Epidermal melanocyte (primary cell): ENCODE measurements at regions not wholly inside any gene's neighbourhood (a gene's known extent, or its start where the extent isn't known, plus 50 kb on each side); places are given as distances from the start of the nearest gene placed in this dataset.
"Not testable (repeated sequence)": the region's sequence is repeated elsewhere in the genome, so short reads cannot be mapped to it uniquely, and the experiment has no call there.

ENCODE experiments used
- DNase-seq: peaks from one replicate; pipeline ENCODE4 v3.0.0; 2011; ENCODE audit warnings: low spot score; ENCODE audit not compliant: insufficient read length

GRCh38 chr6:158920311-158920905 lies 79.6 kb downstream of the RSPH3 start:
- no peak for DNase-seq

- DNase-seq = no peak
Observed at GRCh38 chr6:158919865-158920264, 80.1 kb downstream of the RSPH3 start.

- DNase-seq = no peak
Observed at GRCh38 chr6:158916617-158917016, 83.4 kb downstream of the RSPH3 start.

DNA sequence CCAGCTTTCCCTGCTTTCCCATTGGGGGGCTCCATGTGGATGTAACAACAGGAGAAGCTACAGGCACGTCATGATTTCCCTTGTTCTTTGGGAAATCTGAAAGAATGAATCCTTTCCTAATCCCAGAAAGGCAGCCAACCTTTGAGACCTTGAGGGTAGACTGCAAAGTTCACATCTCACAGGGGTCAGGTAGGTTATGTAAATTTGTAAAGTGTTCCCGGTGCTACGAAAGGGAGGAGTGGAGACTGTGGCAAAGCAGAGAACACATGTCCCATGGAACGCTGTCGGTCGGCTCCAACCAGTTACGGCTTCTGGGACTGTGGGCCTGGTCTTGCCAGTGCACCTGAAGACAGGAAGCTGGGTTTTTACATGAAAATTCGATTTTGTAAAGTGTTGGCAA lies 85.1 kb downstream of the RSPH3 start:
- no peak for DNase-seq

DNA sequence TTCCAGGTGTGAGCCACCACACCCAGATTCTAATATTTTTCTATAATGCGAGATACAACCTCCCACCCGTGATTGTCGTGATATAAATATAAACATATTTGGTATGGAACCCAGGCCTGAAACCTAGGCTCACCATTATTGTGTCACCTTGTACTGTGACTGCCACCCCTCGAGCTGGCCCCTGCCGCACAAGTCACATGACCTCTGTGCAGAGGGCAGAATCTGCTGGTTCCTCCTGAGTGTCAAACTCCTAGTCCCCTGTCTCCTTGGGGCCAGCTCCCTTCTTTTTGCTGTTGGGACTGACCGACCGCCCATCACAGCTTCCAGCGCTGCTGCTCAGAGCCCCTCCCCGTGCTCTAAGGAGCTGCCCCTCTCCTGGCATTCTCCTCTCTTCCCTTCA lies 86.4 kb downstream of the RSPH3 start:
- DNase-seq = no peak

GRCh38 chr6:158912655-158913054 lies 87.3 kb downstream of the RSPH3 start:
- DNase-seq = no peak

GRCh38 chr6:158911746-158912480 lies 88.1 kb downstream of the RSPH3 start:
- DNase-seq = no peak

GRCh38 chr6:158910484-158911440 lies 89.2 kb downstream of the RSPH3 start:
- DNase-seq = no peak

- no peak for DNase-seq
Observed at GRCh38 chr6:158909938-158910337, 90.1 kb downstream of the RSPH3 start.

DNA sequence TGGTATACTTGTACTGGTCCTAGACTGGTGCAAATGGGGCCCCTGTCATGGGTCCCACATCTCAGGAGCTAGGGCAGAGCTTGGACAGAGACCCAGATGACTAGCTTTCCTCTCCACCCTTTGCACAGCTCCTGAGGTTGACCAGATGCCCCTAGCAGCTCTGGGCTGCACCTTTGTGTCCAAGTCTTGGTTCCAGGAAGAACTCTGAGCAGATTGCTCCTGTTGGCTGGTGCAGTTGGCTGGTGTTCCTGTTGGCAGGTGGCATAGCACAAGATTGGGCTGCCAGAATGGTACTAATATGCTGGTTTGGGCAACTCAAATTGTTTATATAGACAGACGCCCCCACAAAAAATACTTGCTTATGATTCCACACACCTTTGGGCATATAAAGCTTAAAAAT lies 89.4 kb upstream of the EZR start:
- DNase-seq = no peak

DNA sequence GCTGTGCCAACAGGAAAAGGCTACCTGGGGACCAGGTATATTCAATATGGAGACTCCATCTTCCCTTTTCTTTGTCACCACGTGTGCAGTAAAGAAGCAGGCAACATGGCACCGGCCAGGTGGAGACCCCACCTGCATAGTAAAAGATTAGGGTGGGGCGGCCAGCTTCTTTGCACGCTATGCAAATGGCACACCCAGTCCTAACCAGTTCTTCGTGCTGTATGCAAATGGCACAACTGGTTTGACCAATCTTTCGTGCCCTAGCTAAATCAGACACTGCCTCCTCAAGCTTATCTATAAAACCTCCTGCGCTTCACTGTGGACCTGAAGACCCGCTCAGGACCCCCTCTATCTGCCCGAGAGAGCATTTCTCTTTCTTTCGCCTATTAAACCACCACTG lies 88.8 kb upstream of the EZR start:
- no peak for DNase-seq

DNA sequence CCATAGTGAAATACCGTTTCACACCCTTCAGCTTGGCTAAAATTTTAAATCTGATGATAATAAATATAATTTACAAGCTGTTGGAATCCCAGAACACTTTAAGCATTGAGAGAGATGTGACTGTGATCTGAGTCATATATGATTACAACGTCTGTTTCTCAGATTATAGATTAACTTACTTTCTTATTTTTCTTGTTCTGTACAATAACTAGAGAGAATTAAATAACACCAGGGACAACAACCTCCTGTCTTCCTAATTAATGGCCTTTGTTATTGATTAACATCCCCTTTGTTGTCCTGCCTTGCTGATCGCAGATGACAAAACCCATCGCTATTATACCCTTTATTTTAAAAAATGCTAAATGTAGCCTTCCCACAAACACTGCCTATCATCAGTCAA lies 87.8 kb upstream of the EZR start:
- DNase-seq = no peak

DNA sequence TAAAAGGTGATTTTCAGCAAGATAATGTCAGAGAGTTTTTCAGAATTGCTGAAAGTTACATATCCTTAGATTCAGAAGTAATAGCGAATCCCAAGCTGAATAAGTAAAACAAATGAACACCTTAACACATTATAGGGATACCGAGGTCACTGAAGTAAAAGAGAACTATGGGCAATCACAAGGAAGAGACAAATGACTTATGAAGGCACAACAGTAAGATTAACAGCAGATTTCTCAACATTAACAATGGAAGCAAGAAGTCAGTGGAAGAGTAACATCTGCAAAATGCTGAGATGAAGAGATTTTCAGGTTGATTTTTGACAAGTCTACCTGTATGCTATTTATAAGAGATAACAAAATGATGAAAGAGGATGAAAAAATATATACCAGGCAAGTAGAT lies 86.1 kb upstream of the EZR start:
- no peak for DNase-seq

GRCh38 chr6:158903801-158904200 lies 84.6 kb upstream of the EZR start:
- no peak for DNase-seq

DNA sequence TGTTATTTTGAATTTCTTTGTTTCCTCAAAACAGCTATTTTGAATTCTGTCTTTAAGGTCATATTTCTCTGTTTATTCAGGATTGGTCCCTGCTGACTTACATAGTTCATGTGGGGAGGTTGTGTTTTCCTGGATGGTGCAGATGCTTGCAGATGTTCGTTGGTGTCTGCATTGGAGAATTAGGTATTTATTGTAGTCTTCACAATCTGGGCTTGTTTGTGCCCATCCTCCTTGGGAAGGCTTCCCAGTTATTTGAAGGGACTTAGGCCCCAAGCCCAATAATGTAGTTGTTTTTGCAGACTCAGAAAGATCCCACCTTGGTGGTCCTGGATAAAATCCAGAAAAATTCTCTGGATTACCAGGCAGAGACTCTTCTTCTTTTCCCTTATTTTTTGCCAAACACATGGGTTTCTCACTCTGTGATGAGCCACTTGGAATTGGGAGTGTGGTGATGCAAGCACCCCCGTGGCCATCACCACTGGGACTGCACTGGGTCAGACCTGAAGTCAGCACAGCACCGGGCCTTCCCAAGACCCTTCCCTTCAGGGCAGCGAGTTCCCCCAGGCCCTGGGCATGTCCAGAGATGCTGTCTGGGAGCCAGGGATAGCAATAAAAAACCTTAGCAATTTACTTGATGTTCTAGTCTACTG lies 81.6 kb upstream of the EZR start:
- no peak for DNase-seq

GRCh38 chr6:158897236-158897635 lies 78.1 kb upstream of the EZR start:
- DNase-seq = no peak

DNA sequence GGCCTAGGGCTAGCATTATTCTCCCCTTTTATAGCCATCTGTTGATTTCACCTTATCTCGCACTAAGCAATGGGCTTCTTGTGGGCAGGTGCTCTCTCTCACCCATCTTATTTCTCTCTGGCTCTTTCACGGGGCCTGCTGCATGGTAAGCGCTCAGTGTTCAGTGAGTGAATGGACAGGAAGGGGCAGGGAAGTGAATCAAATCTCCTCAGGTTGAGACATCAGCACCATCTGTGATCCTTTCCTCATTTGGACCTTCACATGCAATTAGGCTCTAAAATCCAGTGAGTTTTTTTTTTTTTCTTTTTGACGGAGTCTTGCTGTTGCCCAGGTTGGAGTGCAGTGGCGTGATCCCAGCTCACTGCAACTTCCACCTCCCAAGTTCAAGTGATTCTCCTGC lies 76.5 kb upstream of the EZR start:
- DNase-seq = no peak

GRCh38 chr6:158894193-158894592 lies 75.0 kb upstream of the EZR start:
- no peak for DNase-seq

DNA sequence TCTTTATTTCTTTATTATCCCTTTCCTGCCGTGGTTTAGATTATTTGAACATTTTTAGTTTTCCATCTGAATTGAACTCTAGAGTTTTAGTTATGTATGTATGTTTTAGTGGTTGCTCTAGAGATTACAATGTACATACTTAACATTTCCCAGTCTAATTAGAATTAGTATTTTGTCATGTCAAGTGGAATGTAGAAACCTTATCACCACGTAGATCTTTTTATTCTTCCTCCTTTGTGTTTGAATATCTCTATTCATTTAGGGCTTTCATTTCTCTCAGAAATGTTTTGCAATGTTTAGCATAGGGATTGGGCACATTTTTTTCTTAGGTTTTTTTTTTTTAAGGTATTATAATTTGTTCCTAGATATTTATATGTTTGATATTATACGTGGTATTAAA lies 73.1 kb upstream of the EZR start:
- DNase-seq = no peak

DNA sequence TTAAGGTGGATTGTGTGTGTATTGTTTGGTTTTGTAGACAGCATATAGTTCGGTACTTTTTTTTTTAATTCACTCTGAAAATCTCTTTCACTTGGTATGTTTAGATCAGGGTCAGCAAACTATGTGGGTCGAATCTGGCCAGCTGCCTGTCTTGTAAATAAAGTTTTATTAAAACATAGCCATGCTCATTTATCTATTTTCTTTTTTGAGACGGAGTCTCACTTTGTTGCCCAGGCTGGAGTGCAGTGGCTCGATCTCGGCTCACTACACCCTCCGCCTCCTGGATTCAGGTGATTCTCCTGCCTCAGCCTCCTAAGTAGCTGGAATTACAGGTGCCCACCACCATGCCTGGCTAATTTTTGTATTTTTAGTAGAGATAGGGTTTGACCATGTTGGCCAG lies 72.4 kb upstream of the EZR start:
- not testable (repeated sequence) for DNase-seq

GRCh38 chr6:158888171-158888570 lies 69.0 kb upstream of the EZR start:
- DNase-seq = not testable (repeated sequence)
